ENCODE measurements at regions not wholly inside any gene's neighbourhood (a gene's known extent, or its start where the extent isn't known, plus 50 kb on each side); places are given as distances from the start of the nearest gene placed in this dataset.

DNA sequence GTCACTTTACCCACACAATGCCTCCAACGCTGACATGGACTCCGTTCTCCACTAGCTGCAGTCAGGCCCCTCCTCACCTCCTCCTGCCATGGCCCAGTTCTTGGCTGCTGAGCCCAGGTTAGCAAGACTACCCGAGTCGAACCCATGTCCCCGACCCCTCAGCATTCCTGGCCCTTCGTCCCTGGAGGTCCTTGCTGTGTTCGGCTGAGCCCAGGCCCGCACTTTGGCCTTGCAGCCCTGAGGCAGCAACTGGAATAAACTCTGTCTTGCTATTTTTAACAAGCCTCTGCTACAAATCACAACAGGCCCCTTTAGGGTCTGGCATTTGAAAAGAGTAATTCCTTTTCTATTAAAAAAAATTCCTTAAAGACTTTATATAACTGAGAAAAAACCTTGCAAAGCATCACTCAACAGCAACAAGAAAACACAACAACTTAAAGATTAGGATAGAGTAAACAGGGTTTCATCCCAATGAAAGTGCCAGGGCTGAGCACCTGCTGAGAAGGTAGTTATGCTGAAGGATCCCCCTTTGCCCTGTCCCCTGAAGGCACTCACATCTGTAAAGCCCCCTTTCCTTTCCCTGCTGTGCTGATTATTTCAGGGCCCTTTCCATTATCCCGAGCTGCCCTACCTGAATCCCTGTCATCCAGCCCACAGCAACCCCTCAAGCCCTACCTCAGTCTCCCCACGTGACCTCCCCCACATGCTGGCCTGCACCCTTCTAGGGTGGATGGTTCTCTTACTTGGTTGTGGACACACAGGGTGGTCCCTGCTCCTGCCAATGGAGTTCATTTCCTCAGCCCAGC is 120.0 kb upstream of the SNTG2 start:
- no peak for DNase-seq (ENCODE audit: low read depth)

DNA sequence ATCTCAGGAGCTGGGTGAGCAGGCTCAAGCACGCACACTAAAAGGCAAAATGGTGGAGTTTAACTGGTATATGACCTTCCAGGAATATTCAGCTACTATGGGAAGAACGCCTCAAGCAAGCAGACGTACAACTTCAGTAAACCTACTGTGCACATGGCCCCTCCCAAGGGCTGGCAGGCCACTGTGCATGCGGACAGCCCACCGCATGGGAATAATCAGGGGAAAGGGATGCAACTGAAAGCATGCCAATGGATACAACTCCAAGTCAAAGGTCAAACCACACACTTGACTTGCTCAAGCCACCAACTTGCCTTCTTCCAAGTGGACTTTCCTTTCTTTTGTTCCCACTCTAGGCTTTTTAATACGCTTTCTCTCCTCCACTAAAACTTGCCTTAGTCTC is 121.6 kb upstream of the SNTG2 start:
- no peak for DNase-seq (ENCODE audit: low read depth)

DNA sequence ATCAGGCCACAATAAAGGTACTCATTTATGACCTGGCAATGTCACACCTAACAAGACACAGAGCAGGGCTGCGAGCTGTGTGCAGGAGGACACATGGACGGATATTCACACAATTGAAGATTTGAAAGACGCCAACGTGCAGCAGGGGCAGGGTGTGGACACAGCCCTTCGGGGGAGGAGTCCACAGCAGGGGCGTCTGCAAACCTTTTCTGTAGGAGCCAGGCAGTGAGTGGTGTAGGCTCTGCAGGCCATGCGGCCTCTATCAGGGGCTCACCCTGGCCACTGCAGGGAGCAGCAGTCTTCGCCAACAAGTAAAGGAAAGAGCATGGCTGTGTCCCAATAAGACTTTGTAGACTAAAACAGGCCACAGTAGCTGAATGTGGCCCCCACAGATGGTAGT is 125.7 kb upstream of the SNTG2 start:
- DNase-seq (ENCODE audit: low read depth): no peak

DNA sequence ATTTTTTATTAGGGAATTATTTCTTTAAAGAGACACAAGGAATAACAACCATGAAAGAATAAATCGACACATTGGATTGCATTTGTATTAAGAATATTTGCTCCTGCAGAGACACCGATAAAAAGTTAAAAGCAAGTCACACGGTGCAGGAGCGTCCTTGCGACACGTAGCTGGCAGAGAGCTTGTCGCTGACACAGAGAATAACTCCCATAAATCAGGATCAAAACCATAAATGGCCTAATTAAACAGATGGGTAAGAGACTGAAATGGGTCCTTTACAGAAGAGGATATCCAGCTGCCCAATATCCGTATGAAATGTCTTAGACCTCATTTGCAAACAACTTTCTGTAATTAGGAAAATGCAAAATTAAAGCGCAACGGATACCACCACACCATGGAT is 126.1 kb upstream of the SNTG2 start:
- DNase-seq (ENCODE audit: low read depth): no peak

DNA sequence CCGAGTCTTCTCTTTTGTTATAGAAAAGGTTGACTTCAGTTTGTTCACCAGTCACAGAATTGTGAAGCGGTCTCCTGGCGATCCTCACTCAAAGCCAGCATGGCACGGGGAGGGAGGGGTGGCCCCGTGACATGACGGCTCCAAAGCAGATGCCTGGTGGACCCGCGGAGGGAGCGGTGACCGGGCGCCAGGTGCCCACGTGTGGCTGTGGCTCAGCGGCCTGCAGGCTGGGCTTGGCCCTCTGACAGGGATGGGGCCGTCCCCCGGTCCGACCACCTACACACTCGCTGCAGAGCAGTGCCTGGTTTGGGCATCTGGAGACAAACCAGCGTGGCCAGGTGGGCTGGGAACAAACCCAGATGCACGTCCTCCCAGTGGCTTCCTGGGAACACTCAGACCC is 129.1 kb upstream of the SNTG2 start:
- no peak for DNase-seq (ENCODE audit: low read depth)

DNA sequence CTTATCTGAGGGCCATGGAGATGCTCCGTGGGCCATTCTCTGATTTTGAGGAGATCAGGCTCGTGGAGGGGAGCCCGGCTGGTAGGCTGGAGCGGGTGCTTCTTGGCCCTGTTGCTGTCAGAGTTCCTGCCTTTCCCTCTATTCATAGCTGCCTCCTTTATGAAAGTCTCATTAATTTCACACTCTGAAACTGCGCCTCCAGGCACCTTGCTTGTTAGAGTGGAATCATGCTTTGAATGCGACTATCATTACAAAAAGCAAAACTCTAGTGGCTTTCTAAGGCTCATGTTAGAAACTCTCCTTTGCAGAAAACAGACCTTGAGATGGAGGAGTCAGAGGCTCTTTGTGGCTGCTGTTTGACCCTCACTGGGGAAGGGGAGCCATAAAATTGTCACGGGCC is 131.0 kb upstream of the SNTG2 start:
- no peak for DNase-seq (ENCODE audit: low read depth)

DNA sequence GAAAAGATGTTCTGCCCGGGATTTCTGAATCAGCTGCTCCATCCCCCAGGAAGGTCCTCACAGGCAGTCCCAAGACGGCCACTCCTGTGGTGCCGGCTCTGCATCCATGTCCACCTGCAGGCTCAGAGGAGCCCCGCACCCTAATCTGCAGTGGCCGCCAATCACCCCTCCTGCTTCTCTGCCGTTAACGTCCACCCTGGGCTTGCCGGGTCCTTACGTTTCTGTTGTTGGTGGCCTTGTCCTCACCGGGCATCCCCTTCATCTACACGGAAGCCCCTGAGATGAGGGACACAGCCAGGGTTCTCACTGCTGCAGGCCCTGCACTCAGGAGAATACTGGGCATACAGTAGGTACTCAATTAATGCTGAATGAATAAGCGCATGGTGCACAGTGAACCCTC is 131.5 kb upstream of the SNTG2 start:
- no peak for DNase-seq (ENCODE audit: low read depth)

DNA sequence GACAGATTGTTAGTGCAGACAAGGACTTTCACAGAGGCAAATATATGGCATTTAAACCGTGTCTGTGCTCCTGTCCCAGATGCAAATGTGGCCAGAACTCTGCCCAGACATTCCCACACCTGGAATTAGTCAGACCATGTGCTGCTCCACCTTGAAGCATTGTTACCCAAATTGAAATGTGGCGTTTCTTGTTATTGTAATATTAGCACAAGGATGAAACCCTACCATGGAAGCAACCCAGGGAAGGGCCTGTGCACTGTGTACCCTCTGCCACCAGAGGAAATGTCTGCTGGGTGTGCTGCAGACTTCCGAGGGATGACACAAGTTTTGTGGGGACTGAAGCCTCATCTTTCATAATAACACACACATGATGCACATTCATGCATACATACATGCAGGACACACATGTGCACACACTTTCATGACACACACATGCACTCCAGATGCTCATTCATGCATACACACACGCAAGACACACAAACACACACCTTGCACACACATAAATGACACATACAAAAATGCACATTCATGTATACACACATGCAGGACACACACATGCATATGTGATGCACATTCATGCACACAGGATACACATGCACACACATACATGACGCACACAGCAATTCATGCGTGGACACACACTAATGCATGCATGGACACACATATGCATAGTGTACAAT is 133.2 kb upstream of the SNTG2 start:
- DNase-seq (ENCODE audit: low read depth): no peak

DNA sequence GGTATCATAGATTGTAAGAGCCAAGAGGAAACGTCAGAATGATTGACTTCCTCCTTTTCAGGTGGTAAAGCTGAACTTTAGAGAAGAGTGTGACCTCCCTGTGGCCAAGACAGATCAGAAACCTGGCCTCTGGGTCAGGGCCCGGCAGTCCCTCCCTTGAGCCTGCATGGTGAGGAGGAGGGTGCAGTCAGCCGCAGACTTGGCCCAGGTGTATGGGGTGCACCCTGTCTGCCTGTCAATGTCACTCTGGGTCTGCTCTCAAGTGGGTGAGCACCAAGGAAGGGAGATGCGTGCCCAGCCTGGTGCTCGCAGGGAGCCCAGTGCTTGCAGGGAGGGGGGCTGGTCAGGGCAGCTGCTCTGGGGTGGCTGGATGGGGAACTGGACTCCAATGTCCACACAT is 134.4 kb upstream of the SNTG2 start:
- DNase-seq (ENCODE audit: low read depth): no peak

DNA sequence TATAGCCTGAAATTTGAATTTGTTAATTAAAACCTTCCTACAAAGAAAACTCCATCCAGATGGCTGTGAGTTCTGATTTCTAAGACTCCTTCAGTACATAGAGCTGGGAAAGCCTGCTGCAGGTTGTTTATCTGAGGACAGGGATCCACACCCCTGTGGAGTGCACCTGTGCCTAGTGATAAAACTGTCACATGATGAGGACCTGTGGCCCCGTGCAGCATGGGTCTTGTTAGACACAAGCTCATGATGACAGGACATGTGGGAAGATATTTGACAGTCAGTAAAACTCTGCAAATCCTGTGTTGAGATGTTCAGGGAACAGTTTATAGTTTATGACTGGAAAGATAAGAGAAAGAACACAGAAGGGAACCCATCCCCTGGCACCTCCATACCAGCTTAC is 133.2 kb upstream of the TMEM18 start:
- DNase-seq (ENCODE audit: low read depth): no peak

DNA sequence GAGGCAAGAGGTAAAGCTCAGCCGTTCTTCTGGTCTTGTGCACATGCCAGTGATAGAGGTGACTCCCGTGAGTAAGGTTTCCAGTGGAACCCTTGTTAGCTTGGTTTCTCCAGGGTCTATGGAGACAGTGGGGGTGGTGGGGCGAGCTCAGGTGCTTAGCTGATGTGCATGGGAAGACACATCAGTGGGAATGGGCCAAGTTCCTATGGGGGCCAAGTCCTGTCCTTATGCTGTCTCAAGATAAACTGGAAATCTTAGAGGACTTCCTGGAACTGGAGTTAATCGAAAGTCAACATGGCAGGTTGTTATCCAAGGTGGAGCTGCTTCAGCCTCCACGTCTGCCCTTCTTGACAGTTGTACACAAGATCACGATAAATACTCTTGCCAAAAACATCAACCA is 130.1 kb upstream of the TMEM18 start:
- DNase-seq (ENCODE audit: low read depth): no peak

DNA sequence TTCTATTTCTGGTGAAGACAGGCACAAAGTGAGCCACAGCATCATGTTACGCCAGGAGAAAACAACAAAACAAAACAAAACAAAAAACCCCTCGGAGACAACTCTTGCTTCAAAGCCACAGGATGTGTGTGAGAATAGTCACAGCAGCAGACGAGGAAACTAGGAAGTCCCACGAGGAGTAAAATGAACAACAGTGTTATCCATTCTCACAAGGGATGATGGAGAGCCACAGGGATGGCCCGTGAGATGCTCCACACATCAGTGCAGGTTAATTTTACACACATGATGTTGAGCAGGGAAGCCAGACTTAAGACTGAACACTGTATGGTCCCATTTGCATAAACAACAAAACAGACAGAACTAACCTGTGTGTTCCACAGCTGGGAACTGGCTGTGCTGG is 128.5 kb upstream of the TMEM18 start:
- DNase-seq (ENCODE audit: low read depth): no peak

DNA sequence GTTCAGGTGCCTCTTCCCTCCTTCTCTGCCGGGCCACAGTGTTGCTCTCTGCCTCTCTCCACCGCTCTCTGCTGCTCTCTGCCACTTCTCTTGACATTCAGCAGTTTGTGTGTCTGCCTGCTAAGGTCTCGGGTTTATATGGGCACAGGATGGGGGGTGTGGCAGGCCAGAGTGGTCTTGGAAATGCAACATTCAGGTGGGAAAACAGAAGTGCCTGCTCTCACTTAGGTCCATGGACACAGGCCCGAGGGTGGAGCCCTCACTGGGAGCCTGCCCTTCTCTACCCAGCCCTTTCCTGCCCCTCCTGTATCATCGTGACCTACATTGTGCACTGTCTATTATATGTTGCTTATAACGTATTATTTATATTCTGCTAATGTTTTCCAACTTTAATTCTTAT is 120.8 kb upstream of the TMEM18 start:
- no peak for DNase-seq (ENCODE audit: low read depth)

DNA sequence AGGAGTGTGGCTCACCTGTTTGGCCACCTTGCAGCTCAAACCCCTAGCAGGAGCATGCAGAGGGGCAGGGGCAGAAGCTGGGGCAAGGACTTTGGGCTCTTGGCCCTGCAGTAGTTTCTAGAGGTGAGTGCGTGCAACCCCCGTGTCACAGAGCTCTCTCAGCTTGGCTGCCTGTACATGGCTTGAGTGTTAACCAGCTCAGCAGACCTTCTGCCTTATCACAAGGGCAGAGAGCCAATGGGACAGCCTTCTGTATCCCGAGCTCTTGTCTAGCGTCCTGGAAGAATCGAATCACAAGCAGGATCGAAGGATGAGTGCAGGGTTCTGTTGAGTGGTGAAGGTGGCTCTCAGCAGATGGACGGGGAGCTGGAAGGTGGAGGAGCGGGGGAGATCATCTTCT is 120.3 kb upstream of the TMEM18 start:
- DNase-seq (ENCODE audit: low read depth): no peak

DNA sequence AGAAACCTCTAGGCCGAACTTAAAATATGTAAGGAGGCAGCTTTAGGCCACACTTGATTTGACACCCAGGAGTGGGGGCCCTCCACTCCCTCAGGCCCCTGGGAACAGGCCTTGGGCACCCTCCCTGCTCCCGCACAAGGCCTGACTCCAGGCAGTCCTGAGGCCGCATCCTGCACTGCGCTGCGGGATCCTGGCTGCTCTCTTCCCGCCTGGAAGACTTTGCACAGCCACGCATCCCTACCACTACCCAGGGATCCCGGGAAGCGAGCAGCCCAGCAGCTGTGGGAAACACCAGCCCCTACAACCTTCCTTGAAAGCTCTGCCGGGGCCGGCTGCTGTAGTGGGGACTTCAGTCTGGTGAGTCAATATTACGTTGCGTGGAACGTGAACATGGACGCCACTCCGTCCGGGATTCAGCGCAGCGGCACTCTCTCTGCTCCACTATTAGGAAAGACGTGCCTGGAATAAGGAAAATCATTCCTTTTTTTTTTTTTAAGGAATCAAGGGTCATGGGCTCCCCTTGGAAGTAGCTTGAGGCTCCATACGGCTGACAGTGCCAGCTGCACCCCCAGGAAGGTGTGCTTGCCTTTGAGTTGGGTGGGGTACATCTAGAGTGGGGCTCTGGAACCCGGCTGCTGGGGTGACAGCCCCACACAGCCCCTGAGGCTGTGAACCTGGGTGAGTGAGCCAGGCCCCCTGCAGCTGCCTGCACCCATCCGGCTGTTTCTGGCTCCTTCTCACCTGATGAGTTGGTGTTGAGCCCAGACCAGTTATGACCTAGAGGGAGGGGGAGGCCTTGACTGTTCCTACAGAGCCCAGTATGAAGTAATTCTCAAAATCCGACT is 119.2 kb upstream of the TMEM18 start:
- no peak for DNase-seq (ENCODE audit: low read depth)

DNA sequence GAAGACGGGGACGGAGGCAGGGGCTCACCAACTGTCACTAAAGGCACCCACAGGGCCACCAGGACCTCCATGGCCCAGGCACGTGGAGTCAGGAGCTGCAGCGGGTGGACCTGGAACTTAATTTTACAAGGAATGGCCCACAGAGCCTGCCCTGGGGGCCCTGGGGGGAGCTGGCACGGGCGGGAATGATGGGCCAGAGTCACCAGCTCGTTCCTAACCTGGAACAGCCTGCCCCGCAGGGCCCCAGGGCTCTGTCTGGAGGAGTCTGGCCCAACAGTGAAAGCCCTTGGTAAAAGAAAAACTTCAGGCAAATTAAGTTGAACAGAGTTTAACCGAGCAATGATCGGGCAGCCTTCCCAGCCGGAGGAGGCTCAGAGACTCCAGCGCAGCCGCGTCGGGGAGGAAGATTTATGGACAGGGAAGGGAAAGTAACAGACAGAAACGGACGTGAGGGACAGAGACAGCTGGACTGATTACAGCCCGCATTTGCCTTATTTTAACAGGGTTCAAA is 118.4 kb upstream of the TMEM18 start:
- no peak for DNase-seq (ENCODE audit: low read depth)

DNA sequence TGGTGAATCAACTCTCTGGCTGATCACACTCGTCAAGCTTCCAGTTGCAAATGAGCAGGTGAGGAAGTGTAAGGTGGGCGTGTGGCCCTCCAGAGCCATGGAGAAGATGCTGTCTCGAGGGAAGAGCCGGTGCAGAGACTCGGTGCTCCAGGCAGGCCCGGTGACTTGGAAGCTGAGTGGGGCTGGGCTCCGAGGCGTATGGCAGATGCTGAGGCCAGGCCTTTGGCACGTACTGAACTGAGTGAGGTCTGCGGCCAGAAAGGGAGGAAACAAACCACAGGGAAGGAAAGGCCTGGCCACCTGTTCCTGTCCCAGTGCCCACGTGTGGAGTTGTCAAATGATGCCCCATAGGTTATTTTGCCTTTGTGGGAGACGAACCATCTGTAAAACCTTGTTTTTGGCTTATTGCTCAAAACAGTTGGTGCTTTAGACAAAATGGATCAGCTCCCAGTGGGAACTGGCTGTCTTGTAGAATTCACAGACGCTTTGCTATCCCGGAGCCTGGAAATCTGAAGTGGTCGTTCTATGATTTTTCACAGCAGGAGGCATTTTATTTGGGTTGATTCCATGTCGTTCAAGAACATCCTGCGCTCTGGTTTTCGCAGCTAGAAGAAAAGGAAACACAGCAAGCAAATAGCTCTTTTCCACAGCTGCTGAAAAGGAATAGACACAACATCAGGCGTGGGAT is 117.5 kb upstream of the TMEM18 start:
- DNase-seq (ENCODE audit: low read depth): no peak

DNA sequence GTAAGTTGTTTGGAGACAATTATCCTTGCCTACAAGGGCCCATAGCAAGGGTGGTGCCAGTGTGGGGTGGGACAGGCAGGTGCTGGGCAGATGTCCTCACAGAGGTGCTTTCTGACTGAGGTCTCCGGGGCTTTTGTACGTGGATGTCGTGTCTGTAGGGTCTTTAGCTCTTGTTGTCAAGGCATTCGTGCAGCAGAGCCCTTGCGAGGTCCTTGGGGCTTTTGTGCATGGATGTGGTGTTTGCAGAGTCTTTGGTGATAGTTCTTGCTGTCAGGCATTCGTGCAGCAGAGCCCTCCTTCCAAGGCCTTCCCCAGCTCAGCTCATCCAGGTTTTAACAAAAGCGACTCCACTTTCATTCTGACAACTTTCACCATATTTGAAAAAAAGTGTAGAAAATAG is 116.0 kb upstream of the TMEM18 start:
- DNase-seq (ENCODE audit: low read depth): no peak

DNA sequence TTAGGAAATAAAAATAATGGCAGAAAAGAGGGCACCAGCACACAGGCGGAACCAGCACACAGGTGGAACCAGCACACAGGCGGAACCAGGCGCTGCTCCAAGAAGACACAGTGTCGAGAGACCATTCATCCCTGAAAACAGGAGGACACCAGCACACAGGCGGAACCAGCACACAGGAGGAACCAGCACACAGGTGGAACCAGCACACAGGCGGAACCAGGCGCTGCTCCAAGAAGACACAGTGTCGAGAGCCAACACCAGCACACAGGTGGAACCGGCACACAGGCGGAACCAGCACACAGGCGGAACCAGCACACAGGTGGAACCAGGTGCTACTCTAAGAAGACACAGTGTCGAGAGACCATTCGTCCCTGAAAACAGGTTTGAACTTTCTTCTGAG is 115.5 kb upstream of the TMEM18 start:
- no peak for DNase-seq (ENCODE audit: low read depth)

DNA sequence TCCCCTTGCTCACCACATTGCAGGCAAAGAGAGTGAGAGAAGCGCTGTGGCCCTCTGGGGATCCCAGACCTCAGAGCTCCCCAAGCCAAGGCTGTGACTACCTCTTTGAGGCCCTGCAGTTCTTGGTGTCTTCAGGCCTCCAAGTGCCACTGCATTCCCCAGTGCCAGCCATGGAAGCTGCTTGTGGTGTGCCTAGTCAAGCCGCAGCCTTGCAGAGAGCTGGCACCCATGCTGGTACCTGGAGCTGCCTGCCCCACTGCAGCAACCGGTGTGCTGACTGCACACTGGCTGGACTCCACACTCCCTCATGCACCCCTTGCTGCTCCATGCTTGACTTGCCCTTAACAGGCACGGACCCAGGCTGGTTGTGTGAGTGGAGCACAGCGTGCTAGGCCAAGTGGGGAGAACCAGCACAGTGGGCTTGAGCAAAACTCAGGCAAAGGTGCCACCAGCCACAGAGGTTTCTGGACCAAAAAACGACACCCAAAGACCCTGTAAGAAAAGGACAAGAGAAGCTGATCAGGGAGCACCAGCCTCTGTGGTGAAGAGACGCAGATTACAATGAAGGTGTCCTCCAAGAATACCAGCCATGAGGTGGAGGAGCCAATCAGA is 113.5 kb upstream of the TMEM18 start:
- no peak for DNase-seq (ENCODE audit: low read depth)

DNA sequence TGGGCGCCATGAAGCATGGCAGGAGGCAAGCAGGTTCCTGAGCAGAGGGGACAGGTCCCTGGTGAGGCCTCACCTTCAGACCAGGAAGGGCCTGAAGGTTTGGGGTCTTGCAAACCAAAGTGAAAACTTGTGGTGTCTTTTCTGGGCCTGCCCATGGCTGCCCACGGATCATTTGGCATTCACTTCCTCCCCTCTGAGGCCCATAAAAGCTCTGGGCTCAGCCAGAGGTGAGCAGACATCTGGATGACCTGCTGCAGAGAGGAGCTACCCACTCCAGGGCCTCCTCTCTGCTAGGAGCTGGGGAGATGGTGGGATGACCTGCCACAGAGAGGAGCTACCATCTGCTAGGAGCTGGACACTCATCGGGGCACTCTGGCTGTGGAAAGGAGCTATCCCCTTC is 112.9 kb upstream of the TMEM18 start:
- no peak for DNase-seq (ENCODE audit: low read depth)

DNA sequence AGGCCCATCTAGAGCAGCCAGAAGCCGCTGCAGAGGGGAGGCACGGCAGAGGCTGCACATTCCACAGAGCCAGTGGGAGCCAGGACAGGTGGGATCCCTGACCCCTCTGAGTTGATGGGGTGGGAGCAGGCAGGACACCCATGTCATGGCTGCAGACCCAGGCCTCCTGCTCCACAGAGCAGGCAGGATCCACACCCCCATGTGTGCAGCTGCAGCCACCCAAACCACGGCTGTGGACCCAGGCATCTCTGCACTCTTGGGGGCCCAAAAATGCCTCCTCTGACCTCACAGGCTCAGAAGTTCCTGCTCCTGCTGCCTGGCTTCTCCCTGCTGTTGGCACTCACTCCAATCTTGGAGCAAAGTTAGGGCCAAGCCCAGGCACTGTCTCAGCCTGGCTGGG is 112.3 kb upstream of the TMEM18 start:
- DNase-seq (ENCODE audit: low read depth): no peak

Measured in EH (cell line).